Endothelial cell (in vitro differentiated cells): ENCODE measurements at regions not wholly inside any gene's neighbourhood (a gene's known extent, or its start where the extent isn't known, plus 50 kb on each side); places are given as distances from the start of the nearest gene placed in this dataset.
"Not testable (repeated sequence)": the region's sequence is repeated elsewhere in the genome, so short reads cannot be mapped to it uniquely, and the experiment has no call there.

Experiments used
- DNase-seq: peaks from one replicate; pipeline ENCODE4 v3.0.0; 2021; ENCODE audit warnings: low spot score
- H3K27ac Mint-ChIP-seq: one replicate; pipeline ENCODE4 v1.8.0; 2021; ENCODE audit warnings: mixed read lengths, inconsistent platforms; ENCODE audit not compliant: unreplicated experiment
- H3K27me3 Mint-ChIP-seq: one replicate; pipeline ENCODE4 v1.8.0; 2021; ENCODE audit warnings: mild to moderate bottlenecking, moderate library complexity, mixed read lengths, inconsistent platforms; ENCODE audit not compliant: unreplicated experiment
- H3K36me3 Mint-ChIP-seq: one replicate; pipeline ENCODE4 v1.8.0; 2021; ENCODE audit warnings: mild to moderate bottlenecking, low read depth, mixed read lengths, inconsistent platforms; ENCODE audit not compliant: unreplicated experiment
- H3K4me1 Mint-ChIP-seq: one replicate; pipeline ENCODE4 v1.8.0; 2021; ENCODE audit warnings: mild to moderate bottlenecking, mixed read lengths, inconsistent platforms; ENCODE audit not compliant: unreplicated experiment
- H3K4me3 Mint-ChIP-seq: one replicate; pipeline ENCODE4 v1.8.0; 2021; ENCODE audit warnings: mild to moderate bottlenecking, mixed read lengths, inconsistent platforms; ENCODE audit not compliant: unreplicated experiment
- H3K9me3 Mint-ChIP-seq: one replicate; pipeline ENCODE4 v1.8.0; 2021; ENCODE audit warnings: mixed read lengths, inconsistent platforms; ENCODE audit not compliant: unreplicated experiment
- TF ChIP-seq, protein P1 (sequence below): fragments of 200-600 bp; sonication (generic); IDR thresholded peaks from one replicate; pipeline ENCODE4 v1.5.0; 2021; ENCODE audit warnings: antibody characterized with exemption; ENCODE audit not compliant: unreplicated experiment

DNA sequence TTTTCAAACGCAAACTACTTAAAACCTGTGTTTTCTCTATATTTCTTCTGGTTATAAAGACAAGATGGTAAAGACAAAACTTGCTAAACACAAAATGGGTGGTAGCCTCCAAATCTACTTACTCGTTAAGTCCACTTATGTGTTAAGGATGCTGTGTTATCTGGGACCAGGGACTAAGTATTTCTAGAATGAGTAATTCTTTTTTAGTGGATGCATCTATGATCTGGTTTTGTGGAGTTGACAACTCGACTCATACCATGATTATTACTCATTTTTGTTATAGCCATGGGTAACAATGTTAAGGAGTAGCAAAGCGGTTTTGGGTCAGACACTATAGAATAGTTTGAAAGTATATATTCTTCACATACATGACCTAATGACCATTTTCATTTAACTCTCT is 239.5 kb upstream of the FOXP2 start:
- H3K4me1 Mint-ChIP-seq, result no peaks in the 10 kb centered on the region
- H3K36me3 Mint-ChIP-seq, result no peaks in the 10 kb centered on the region
- H3K27me3 Mint-ChIP-seq, result peaks cover 2% of the 10 kb centered on the region
- no peak overlapping the region for H3K4me3 Mint-ChIP-seq
- H3K27ac Mint-ChIP-seq, result no peak overlapping the region
- no peaks in the 10 kb centered on the region for H3K9me3 Mint-ChIP-seq
- no peak for DNase-seq
- TF ChIP-seq, protein P1, sequence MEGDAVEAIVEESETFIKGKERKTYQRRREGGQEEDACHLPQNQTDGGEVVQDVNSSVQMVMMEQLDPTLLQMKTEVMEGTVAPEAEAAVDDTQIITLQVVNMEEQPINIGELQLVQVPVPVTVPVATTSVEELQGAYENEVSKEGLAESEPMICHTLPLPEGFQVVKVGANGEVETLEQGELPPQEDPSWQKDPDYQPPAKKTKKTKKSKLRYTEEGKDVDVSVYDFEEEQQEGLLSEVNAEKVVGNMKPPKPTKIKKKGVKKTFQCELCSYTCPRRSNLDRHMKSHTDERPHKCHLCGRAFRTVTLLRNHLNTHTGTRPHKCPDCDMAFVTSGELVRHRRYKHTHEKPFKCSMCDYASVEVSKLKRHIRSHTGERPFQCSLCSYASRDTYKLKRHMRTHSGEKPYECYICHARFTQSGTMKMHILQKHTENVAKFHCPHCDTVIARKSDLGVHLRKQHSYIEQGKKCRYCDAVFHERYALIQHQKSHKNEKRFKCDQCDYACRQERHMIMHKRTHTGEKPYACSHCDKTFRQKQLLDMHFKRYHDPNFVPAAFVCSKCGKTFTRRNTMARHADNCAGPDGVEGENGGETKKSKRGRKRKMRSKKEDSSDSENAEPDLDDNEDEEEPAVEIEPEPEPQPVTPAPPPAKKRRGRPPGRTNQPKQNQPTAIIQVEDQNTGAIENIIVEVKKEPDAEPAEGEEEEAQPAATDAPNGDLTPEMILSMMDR, result no peak

DNA sequence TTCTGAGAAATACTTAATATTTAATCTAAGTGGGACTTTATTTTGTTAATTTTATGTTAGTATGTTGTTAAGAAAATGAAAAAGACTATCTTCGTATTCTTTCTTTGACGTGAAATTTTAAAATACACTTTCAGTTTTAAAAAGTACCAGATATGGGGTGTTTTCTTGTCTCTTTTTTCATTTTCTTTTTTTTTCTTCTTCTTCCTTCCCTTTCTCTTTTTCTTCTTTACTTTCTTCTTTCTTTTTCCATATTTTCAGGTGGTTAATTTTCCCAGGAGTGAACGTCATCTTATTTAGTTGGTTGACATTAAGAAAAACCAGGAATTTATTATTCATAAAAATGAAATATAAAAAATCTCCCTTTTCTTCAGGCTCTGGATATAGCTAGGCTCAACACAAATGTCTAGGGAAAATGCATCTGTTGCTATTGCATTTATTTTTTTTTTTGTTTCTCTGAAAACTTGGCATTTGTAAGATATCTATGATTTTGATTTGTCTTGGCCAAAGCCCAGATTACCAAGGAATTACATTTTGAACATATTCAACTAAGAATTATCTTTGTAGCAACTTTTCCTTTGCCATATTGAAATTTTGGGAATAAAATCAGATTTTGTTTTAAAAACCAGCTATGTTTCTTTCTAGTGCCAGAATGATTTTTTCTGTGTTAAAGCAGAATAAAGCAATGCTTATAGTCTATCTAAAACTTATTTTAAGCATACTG is 241.3 kb upstream of the FOXP2 start:
- no peak for DNase-seq

DNA sequence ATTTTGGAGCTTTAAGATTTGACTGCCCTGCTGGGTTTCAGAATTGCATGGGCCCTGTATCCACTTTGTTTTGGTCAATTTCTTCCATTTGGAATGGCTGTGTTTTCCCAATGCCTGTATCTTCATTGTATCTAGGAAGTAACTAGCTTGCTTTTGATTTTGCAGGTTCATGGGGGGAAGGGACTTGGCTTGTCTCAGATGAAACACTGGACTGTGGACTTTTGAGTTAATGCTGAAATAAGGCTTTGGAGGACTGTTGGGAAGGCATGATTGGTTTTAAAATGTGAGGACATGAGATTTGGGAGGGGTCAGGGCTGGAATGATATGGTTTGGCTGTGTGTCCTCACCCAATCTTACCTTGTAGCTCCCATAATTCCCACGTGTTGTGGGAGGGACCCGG is 245.2 kb upstream of the FOXP2 start:
- H3K4me3 Mint-ChIP-seq, H3K9me3 Mint-ChIP-seq, H3K4me1 Mint-ChIP-seq, DNase-seq, H3K27me3 Mint-ChIP-seq, H3K27ac Mint-ChIP-seq, H3K36me3 Mint-ChIP-seq: not testable (repeated sequence)

More for the DNA sequence above, 241.3 kb upstream of the FOXP2 start:
- H3K36me3 Mint-ChIP-seq, result peaks cover 8% of the 10 kb centered on the region
- no peak overlapping the region for H3K27ac Mint-ChIP-seq
- no peaks in the 10 kb centered on the region for H3K9me3 Mint-ChIP-seq
- H3K4me3 Mint-ChIP-seq, result no peak overlapping the region
- no peaks in the 10 kb centered on the region for H3K4me1 Mint-ChIP-seq
- TF ChIP-seq, protein P1, result no peak
- H3K27me3 Mint-ChIP-seq, result peaks cover 2% of the 10 kb centered on the region

DNA sequence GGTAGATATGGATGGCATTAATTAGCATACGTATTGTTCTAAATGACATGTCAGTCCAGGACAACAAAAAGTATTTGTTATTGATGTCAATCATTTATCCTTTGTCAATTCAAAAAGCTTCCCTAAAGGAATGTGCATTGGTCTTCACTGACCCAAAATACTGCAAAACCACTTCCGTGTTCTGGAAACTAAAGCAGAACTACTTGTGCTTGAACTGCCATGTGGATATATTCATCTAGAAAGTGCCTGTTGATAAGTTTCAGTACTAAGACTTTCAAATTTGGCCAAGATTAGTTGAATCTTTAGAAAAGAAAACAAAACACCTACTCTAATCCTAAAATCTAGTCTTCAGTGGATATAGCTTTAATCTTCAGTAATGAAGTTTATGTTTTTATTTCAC is 242.1 kb upstream of the PPP1R3A start:
- Mint-ChIP-seq H3K27ac (no peak overlapping the region), H3K9me3 (no peaks in the 10 kb centered on the region), H3K4me3 (no peak overlapping the region), H3K4me1 (peaks cover 1% of the 10 kb centered on the region), H3K36me3 (no peaks in the 10 kb centered on the region), H3K27me3 (no peaks in the 10 kb centered on the region)
- DNase-seq, result no peak
- TF ChIP-seq, protein P1, result no peak

DNA sequence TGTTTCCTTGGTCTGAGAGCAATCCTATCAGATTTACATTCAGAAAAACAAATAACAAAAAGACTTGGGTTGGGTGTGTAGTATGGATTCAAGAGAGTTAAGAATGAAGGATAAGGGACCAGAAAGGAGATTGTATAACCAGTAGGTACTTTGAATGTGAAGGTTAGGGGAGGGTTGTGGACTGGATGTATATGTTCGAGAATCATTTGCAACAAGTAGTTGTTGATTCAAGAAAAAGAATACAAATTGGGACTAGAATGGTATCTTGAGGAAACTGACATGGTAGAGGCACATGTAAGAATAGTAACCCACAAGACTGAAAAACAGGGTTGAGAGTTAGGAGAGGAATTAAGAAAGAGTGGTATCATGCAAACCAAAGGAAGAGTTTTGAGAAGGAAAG is 240.0 kb upstream of the PPP1R3A start:
- H3K4me1 Mint-ChIP-seq, result peaks cover 11% of the 10 kb centered on the region
- H3K27ac Mint-ChIP-seq, result no peak overlapping the region
- H3K27me3 Mint-ChIP-seq, result no peaks in the 10 kb centered on the region
- H3K9me3 Mint-ChIP-seq, result no peaks in the 10 kb centered on the region
- no peak overlapping the region for H3K4me3 Mint-ChIP-seq
- TF ChIP-seq, protein P1, result no peak
- H3K36me3 Mint-ChIP-seq, result no peaks in the 10 kb centered on the region
- no peak for DNase-seq
